CD4-positive, alpha-beta T cell (primary cell): ENCODE measurements at regions not wholly inside any gene's neighbourhood (a gene's known extent, or its start where the extent isn't known, plus 50 kb on each side); places are given as distances from the start of the nearest gene placed in this dataset.

Experiments used
- ATAC-seq: fragments of 200-7000 bp; cut with Tn5 transposase; one replicate; pipeline ENCODE4 v1.10.0; 2022; ENCODE audit warnings: mild to moderate bottlenecking; ENCODE audit not compliant: poor library complexity
- CTCF ChIA-PET: fragments of 350-600 bp; sonication (Branson Sonifier 250); formaldehyde crosslinking; loops from one replicate; lab custom pipeline; 2021; ENCODE audit warnings: antibody characterized with exemption, inconsistent platforms; lab: Charles Lee
- POLR2A ChIA-PET: fragments of 350-600 bp; sonication (Branson Sonifier 250); formaldehyde crosslinking; loops from one replicate; lab custom pipeline; 2021; ENCODE audit warnings: antibody characterized with exemption, inconsistent platforms; lab: Charles Lee
- DNase-seq, 14 experiments: peaks; one replicate each; pipeline ENCODE4 v3.0.0-alpha.2; 2013 to 2020; ENCODE audit warnings: mixed read lengths in 2 of 14
- H3K27ac ChIP-seq, 2 donors: one replicate each; pipeline versions ENCODE4 v1.5.1 to v1.7.0; 2013; ENCODE audit warnings: low read length in 2 of 2, low read depth in 1 of 2, mild to moderate bottlenecking in 1 of 2
- H3K27me3 ChIP-seq, 2 experiments: 1 replicate in 1 of 2; 2 replicates in 1 of 2; pipeline versions ENCODE4 v1.6.1 to v1.7.0; 2013; ENCODE audit warnings: low read length in 2 of 2, control low read depth in 1 of 2, mild to moderate bottlenecking in 1 of 2, moderate library complexity in 1 of 2; ENCODE audit not compliant: insufficient read depth in 2 of 2, control insufficient read depth in 1 of 2
- H3K36me3 ChIP-seq: one replicate; pipeline ENCODE4 v1.6.1; 2013; ENCODE audit warnings: low read length, control low read depth; ENCODE audit not compliant: insufficient read depth
- H3K4me1 ChIP-seq: one replicate; pipeline ENCODE4 v1.6.1; 2013; ENCODE audit warnings: low read length, control low read depth; ENCODE audit not compliant: insufficient read depth
- H3K4me3 ChIP-seq: one replicate; pipeline ENCODE4 v1.5.1; 2013; ENCODE audit warnings: mild to moderate bottlenecking, low read length, moderate library complexity
- H3K9me3 ChIP-seq, 2 experiments: 1 replicate in 1 of 2; 2 replicates in 1 of 2; pipeline versions ENCODE4 v1.6.1 to v1.7.0; 2013; ENCODE audit warnings: low read length in 2 of 2, mild to moderate bottlenecking in 2 of 2, control low read depth in 1 of 2, moderate library complexity in 1 of 2; ENCODE audit not compliant: control insufficient read depth in 1 of 2, insufficient read depth in 1 of 2
- H3K27ac Mint-ChIP-seq: one replicate; pipeline ENCODE4 v1.8.0; 2020; ENCODE audit warnings: mixed read lengths
- H3K27me3 Mint-ChIP-seq: one replicate; pipeline ENCODE4 v1.8.0; 2021; ENCODE audit warnings: mixed read lengths
- H3K36me3 Mint-ChIP-seq: one replicate; pipeline ENCODE4 v1.8.0; 2021; ENCODE audit warnings: low read depth, mixed read lengths
- H3K4me1 Mint-ChIP-seq: one replicate; pipeline ENCODE4 v1.8.0; 2021; ENCODE audit warnings: low read depth, mixed read lengths
- H3K4me3 Mint-ChIP-seq: one replicate; pipeline ENCODE4 v1.8.0; 2020; ENCODE audit warnings: mild to moderate bottlenecking, mixed read lengths
- H3K9me3 Mint-ChIP-seq: one replicate; pipeline ENCODE4 v1.8.0; 2020; ENCODE audit warnings: mixed read lengths
- CTCF ChIP-seq: fragments of 200-600 bp; IDR thresholded peaks from one replicate; pipeline ENCODE4 v1.8.0; 2022; ENCODE audit warnings: antibody characterized with exemption, mild to moderate bottlenecking
- intact Hi-C, 2 experiments: fragments of 100-400 bp; cut with DNase I in 1 of 2; cut with micrococcal nuclease in 1 of 2; formaldehyde crosslinking; loops; one replicate each; pipeline versions ENCODE4 v1.15.1 to v1.9.0; 2023 to 2025; cut with DNase I, micrococcal nuclease

- Histone ChIP-seq H3K27ac (no peak overlapping the region), H3K27me3 (no peaks in the 10 kb centered on the region), H3K9me3 (no peaks in the 10 kb centered on the region), H3K4me1 (no peaks in the 10 kb centered on the region), H3K4me3 (no peak overlapping the region), H3K36me3 (no peaks in the 10 kb centered on the region)
- no peak overlapping the region for H3K4me3 Mint-ChIP-seq
- no peaks in the 10 kb centered on the region for H3K27me3 Mint-ChIP-seq
- H3K4me1 Mint-ChIP-seq: no peaks in the 10 kb centered on the region
- no peak overlapping the region for H3K27ac Mint-ChIP-seq
- intact Hi-C loops: no loop called here
- ChIA-PET POLR2A (no interaction called here), CTCF (interaction anchor here (1.1 kb wide), 1 partner anchor 633 kb away, joined by 3 read pairs; no protein-coding TSS in a partner anchor)
- no peaks in the 10 kb centered on the region for H3K36me3 Mint-ChIP-seq
- TF ChIP-seq CTCF: no peak
- no peak for DNase-seq
- H3K9me3 Mint-ChIP-seq: no peaks in the 10 kb centered on the region
- no peak for ATAC-seq
Observed at GRCh38 chr9:31745468-31745867, 639.0 kb upstream of the ACO1 start.

- no peaks in the 10 kb centered on the region for H3K27me3 Mint-ChIP-seq
- H3K9me3 ChIP-seq: no peaks in the 10 kb centered on the region
- CTCF ChIA-PET: interaction anchor here (1.1 kb wide), 1 partner anchor 632 kb away, joined by 3 read pairs; no protein-coding TSS in a partner anchor
- H3K27ac ChIP-seq: no peak overlapping the region
- H3K9me3 Mint-ChIP-seq: no peaks in the 10 kb centered on the region
- H3K4me1 Mint-ChIP-seq: no peaks in the 10 kb centered on the region
- no peak for DNase-seq
- no peak for TF ChIP-seq CTCF
- H3K27me3 ChIP-seq: no peaks in the 10 kb centered on the region
- H3K27ac Mint-ChIP-seq: no peak overlapping the region
- ATAC-seq: no peak
- no peaks in the 10 kb centered on the region for H3K4me1 ChIP-seq
- H3K4me3 Mint-ChIP-seq: no peak overlapping the region
- POLR2A ChIA-PET: no interaction called here
- H3K4me3 ChIP-seq: no peak overlapping the region
- no peaks in the 10 kb centered on the region for H3K36me3 ChIP-seq
- no peaks in the 10 kb centered on the region for H3K36me3 Mint-ChIP-seq
- intact Hi-C loops: no loop called here
Observed at GRCh38 chr9:31745886-31746285, 638.6 kb upstream of the ACO1 start.

- H3K27ac Mint-ChIP-seq: no peak overlapping the region
- Histone ChIP-seq H3K4me3 (no peak overlapping the region), H3K4me1 (no peaks in the 10 kb centered on the region), H3K27me3 (no peaks in the 10 kb centered on the region), H3K36me3 (no peaks in the 10 kb centered on the region), H3K27ac (no peak overlapping the region), H3K9me3 (no peaks in the 10 kb centered on the region)
- H3K9me3 Mint-ChIP-seq: no peaks in the 10 kb centered on the region
- no peak overlapping the region for H3K4me3 Mint-ChIP-seq
- CTCF ChIA-PET: no interaction called here
- H3K36me3 Mint-ChIP-seq: no peaks in the 10 kb centered on the region
- H3K27me3 Mint-ChIP-seq: no peaks in the 10 kb centered on the region
- no peaks in the 10 kb centered on the region for H3K4me1 Mint-ChIP-seq
- intact Hi-C loops: no loop called here
- DNase-seq (no peak), ATAC-seq (no peak)
- no peak for TF ChIP-seq CTCF
- POLR2A ChIA-PET: no interaction called here
Observed at GRCh38 chr9:31753756-31754155, 630.7 kb upstream of the ACO1 start.
